HepG2 (cell line): ENCODE measurements at regions not wholly inside any gene's neighbourhood (a gene's known extent, or its start where the extent isn't known, plus 50 kb on each side); places are given as distances from the start of the nearest gene placed in this dataset.

Experiments
- ATAC-seq: fragments of 200-7000 bp; cut with Tn5 transposase; 3 replicates; pipeline ENCODE4 v1.9.1; 2020; ENCODE audit warnings: mild to moderate bottlenecking, moderate library complexity
- BruUV-seq: library from RNA; stranded (reverse); fragments of 400-500 nt; replicated peaks from 2 replicates; lab custom pipeline; 2021; lab: Mats Ljungman, UMichigan
- CTCF ChIA-PET: fragments of 300-600 bp; formaldehyde crosslinking; extraction: SDS; loops from one replicate; lab custom pipeline; 2021; ENCODE audit warnings: low total read pairs, inconsistent platforms, low intra/inter-chr PET ratio; lab: Yijun Ruan, JAX
- POLR2A ChIA-PET: fragments of 350-600 bp; sonication (Branson Sonifier 250); formaldehyde crosslinking; loops from one replicate; lab custom pipeline; 2020; ENCODE audit warnings: antibody characterized with exemption, inconsistent platforms; lab: Yijun Ruan, JAX
- DNase-seq: peaks from one replicate; pipeline ENCODE4 v3.0.0-alpha.2; 2015; ENCODE audit warnings: low spot score
- FAIRE-seq: peaks from 3 replicates; lab custom pipeline; 2011; peaks lifted over from hg19 to GRCh38; lab: Jason Lieb, UNC
- H2AFZ ChIP-seq: one replicate; pipeline ENCODE4 v1.6.1; 2011; ENCODE audit warnings: low read length, inconsistent platforms
- H3K27ac ChIP-seq: fragments of 300-600 bp; 3 replicates; pipeline ENCODE4 v1.8.0; 2011; ENCODE audit warnings: mixed run types, mild to moderate bottlenecking, mixed read lengths, low read length, inconsistent platforms; ENCODE audit not compliant: insufficient read depth; ENCODE audit errors: extremely low read length
- H3K27me3 ChIP-seq, 2 experiments: fragments of 200-600 bp in 1 of 2; 2 replicates in 1 of 2; 3 replicates in 1 of 2; pipeline versions ENCODE4 v1.6.0 to v1.8.0; 2011; ENCODE audit warnings: low read length in 2 of 2, mild to moderate bottlenecking in 2 of 2, moderate library complexity in 2 of 2, inconsistent platforms in 1 of 2; ENCODE audit not compliant: insufficient read depth in 2 of 2, control insufficient read depth in 1 of 2
- H3K36me3 ChIP-seq, 2 experiments: fragments of 200-600 bp in 1 of 2; replicated peaks in 1 of 2; 2 replicates in 1 of 2; 3 replicates in 1 of 2; pipeline versions ENCODE4 v1.5.1 to v1.8.0; 2011; ENCODE audit warnings: low read length in 2 of 2, inconsistent platforms in 1 of 2; ENCODE audit not compliant: insufficient read depth in 2 of 2, control insufficient read depth in 1 of 2
- H3K4me1 ChIP-seq: 2 replicates; pipeline ENCODE4 v1.5.1; 2012; ENCODE audit warnings: low read length, inconsistent platforms; ENCODE audit not compliant: insufficient read depth
- H3K4me2 ChIP-seq: 2 replicates; pipeline ENCODE4 v1.6.0; 2011; ENCODE audit warnings: low read depth, low read length, inconsistent platforms
- H3K4me3 ChIP-seq, 3 experiments: fragments of 200-600 bp in 1 of 3; sonication (generic), shearing (Covaris generic) in 1 of 3; replicated peaks in 1 of 3; 2 replicates each; pipeline ENCODE4 v1.5.1; 2011 to 2016; ENCODE audit warnings: low read length in 3 of 3, inconsistent platforms in 2 of 3, low read depth in 2 of 3, mild to moderate bottlenecking in 2 of 3, control low read depth in 1 of 3, mixed read lengths in 1 of 3; ENCODE audit not compliant: insufficient read depth in 1 of 3
- H3K79me2 ChIP-seq: one replicate; pipeline ENCODE4 v1.6.1; 2011; ENCODE audit warnings: low read length, inconsistent platforms; ENCODE audit not compliant: insufficient read depth
- H3K9ac ChIP-seq: 2 replicates; pipeline ENCODE4 v1.6.0; 2011; ENCODE audit warnings: mild to moderate bottlenecking, low read depth, low read length, inconsistent platforms; ENCODE audit not compliant: insufficient read depth
- H3K9me3 ChIP-seq: 2 replicates; pipeline ENCODE4 v1.5.1; 2012; ENCODE audit warnings: mild to moderate bottlenecking, low read length
- H4K20me1 ChIP-seq: 2 replicates; pipeline ENCODE4 v1.6.0; 2011; ENCODE audit warnings: inconsistent platforms, mild to moderate bottlenecking, low read length, moderate library complexity; ENCODE audit not compliant: insufficient read depth
- ADNP ChIP-seq: sonication (generic); formaldehyde crosslinking; IDR thresholded peaks from 2 replicates; pipeline ENCODE4 v1.4.0; 2020; ENCODE audit warnings: missing genetic modification reagents
- DNMT1 ChIP-seq: sonication (generic); formaldehyde crosslinking; IDR thresholded peaks from 2 replicates; pipeline ENCODE4 v1.5.1; 2020; ENCODE audit warnings: mild to moderate bottlenecking, missing genetic modification reagents
- JARID2 ChIP-seq: sonication (generic); formaldehyde crosslinking; IDR thresholded peaks from 2 replicates; pipeline ENCODE4 v1.8.1; 2023; ENCODE audit warnings: missing genetic modification reagents, inconsistent platforms; ENCODE audit not compliant: insufficient replicate concordance
- JUN ChIP-seq: sonication (generic); formaldehyde crosslinking; IDR thresholded peaks from 2 replicates; pipeline ENCODE4 v1.4.0; 2020; ENCODE audit warnings: mild to moderate bottlenecking, missing genetic modification reagents
- NCOA1 ChIP-seq: sonication (generic); formaldehyde crosslinking; IDR thresholded peaks from 2 replicates; pipeline ENCODE4 v1.9.0; 2021; ENCODE audit warnings: missing genetic modification reagents
- RFX3 ChIP-seq: IDR thresholded peaks from 2 replicates; pipeline ENCODE4 v1.6.1; 2016; ENCODE audit warnings: missing biosample characterization, missing genetic modification reagents
- TBX2 ChIP-seq: sonication (generic); formaldehyde crosslinking; IDR thresholded peaks from 2 replicates; pipeline ENCODE4 v1.5.0; 2020; ENCODE audit warnings: missing genetic modification reagents, mild to moderate bottlenecking, borderline replicate concordance
- WIZ ChIP-seq: sonication (generic); formaldehyde crosslinking; IDR thresholded peaks from 2 replicates; pipeline ENCODE4 v1.5.1; 2020; ENCODE audit warnings: mild to moderate bottlenecking, missing genetic modification reagents
- ZC3H4 ChIP-seq: sonication (generic); formaldehyde crosslinking; IDR thresholded peaks from 2 replicates; pipeline ENCODE4 v1.4.0; 2020; ENCODE audit warnings: missing genetic modification reagents, borderline replicate concordance
- ZFP41 ChIP-seq: sonication (generic); formaldehyde crosslinking; IDR thresholded peaks from 2 replicates; pipeline ENCODE4 v1.4.0; 2020; ENCODE audit warnings: mild to moderate bottlenecking, missing genetic modification reagents, borderline replicate concordance
- ZNF460 ChIP-seq: sonication (generic); formaldehyde crosslinking; IDR thresholded peaks from 2 replicates; pipeline ENCODE4 v1.5.1; 2020; ENCODE audit warnings: missing genetic modification reagents, mild to moderate bottlenecking, borderline replicate concordance
- ZNF589 ChIP-seq: sonication (generic); formaldehyde crosslinking; conservative IDR thresholded peaks from 2 replicates; pipeline ENCODE4 v1.8.0; 2022; ENCODE audit warnings: mild to moderate bottlenecking, moderate library complexity, missing genetic modification reagents
- WGBS: methylation state at CpG from one replicate; pipeline ENCODE4 v1.1.6; 2017; ENCODE audit warnings: low lambda C conversion rate; 5-methylcytosine and 5-hydroxymethylcytosine counted together
- in situ Hi-C: cut with HindIII; loops from 2 replicates; pipeline ENCODE4 v1.10.0; 2017; ENCODE audit warnings: low pct_unique_long_range_greater_than_20kb; ENCODE audit not compliant: extremely low pct_ligation_motif_present
- intact Hi-C: fragments of 100-400 bp; cut with micrococcal nuclease; formaldehyde crosslinking; loops from one replicate; pipeline ENCODE4 v1.10.0; 2022; ENCODE audit not compliant: unreplicated experiment
- TF ChIP-seq, protein P1 (sequence below): IDR thresholded peaks from 2 replicates; pipeline ENCODE4 v1.6.1; 2016; ENCODE audit warnings: control low read depth
- TF ChIP-seq, protein P2 (sequence below), 2 experiments: IDR thresholded peaks; 2 replicates each; pipeline ENCODE4 v1.6.1; 2011 to 2012; ENCODE audit warnings: low read length in 2 of 2, borderline replicate concordance in 1 of 2, low read depth in 1 of 2, mild to moderate bottlenecking in 1 of 2, moderate library complexity in 1 of 2
- TF ChIP-seq, protein P3 (sequence below): sonication (generic); formaldehyde crosslinking; IDR thresholded peaks from 2 replicates; pipeline ENCODE4 v1.5.1; 2020; ENCODE audit warnings: mild to moderate bottlenecking, missing genetic modification reagents, moderate library complexity
- TF ChIP-seq, protein P4 (sequence below): sonication (generic); formaldehyde crosslinking; IDR thresholded peaks from 2 replicates; pipeline ENCODE4 v1.5.1; 2020; ENCODE audit warnings: mild to moderate bottlenecking, moderate library complexity, missing genetic modification reagents

DNA sequence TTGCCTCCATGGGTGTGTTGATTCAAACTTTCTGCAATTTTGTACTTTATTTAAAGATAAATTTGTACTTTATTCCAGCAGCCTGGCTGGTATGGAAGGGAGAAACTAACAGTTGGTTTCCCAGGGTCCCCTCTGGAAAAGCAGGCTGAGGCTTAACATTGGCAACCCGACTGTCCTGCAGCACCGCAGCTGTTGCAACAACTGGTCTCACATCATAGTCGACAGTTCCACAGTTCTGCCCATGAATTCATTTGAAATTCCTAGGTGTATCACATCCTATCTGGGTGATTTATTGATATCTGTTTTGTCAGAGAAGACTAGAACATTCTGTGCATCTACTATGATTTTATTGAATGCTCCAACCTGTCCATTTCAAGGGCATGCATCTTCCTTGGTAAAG, 98.8 kb upstream of the GATB start:
- Histone ChIP-seq H2AFZ (no peak overlapping the region), H3K9ac (no peak overlapping the region), H3K9me3 (no peaks in the 10 kb centered on the region), H4K20me1 (no peaks in the 10 kb centered on the region), H3K4me2 (no peak overlapping the region), H3K4me3 (no peak overlapping the region), H3K79me2 (no peaks in the 10 kb centered on the region), H3K4me1 (no peaks in the 10 kb centered on the region), H3K27me3 (peaks cover 2 to 23% of the 10 kb centered on the region in 2 experiments; a peak in 2 of 5 replicates), H3K36me3 (no peaks in the 10 kb centered on the region), H3K27ac (no peak overlapping the region)
- FAIRE-seq: no peak
- ATAC-seq: no peak
- in situ Hi-C loops (no loop called here), intact Hi-C loops (no loop called here)
- DNase-seq: no peak
- POLR2A ChIA-PET: no interaction called here
- CTCF ChIA-PET: no interaction called here
- 0% methylated on average over 3 of the region's 3 CpGs for WGBS
- BruUV-seq: no TSS peak
- no peak for TF ChIP-seq ZFP41 (CRISPR knock-in tag)
- no peak for TF ChIP-seq JUN (CRISPR knock-in tag)
- TF ChIP-seq, protein P1, sequence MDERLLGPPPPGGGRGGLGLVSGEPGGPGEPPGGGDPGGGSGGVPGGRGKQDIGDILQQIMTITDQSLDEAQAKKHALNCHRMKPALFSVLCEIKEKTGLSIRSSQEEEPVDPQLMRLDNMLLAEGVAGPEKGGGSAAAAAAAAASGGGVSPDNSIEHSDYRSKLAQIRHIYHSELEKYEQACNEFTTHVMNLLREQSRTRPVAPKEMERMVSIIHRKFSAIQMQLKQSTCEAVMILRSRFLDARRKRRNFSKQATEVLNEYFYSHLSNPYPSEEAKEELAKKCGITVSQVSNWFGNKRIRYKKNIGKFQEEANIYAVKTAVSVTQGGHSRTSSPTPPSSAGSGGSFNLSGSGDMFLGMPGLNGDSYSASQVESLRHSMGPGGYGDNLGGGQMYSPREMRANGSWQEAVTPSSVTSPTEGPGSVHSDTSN: no peak
- TF ChIP-seq ZNF460 (CRISPR knock-in tag): no peak
- TF ChIP-seq, protein P2, sequence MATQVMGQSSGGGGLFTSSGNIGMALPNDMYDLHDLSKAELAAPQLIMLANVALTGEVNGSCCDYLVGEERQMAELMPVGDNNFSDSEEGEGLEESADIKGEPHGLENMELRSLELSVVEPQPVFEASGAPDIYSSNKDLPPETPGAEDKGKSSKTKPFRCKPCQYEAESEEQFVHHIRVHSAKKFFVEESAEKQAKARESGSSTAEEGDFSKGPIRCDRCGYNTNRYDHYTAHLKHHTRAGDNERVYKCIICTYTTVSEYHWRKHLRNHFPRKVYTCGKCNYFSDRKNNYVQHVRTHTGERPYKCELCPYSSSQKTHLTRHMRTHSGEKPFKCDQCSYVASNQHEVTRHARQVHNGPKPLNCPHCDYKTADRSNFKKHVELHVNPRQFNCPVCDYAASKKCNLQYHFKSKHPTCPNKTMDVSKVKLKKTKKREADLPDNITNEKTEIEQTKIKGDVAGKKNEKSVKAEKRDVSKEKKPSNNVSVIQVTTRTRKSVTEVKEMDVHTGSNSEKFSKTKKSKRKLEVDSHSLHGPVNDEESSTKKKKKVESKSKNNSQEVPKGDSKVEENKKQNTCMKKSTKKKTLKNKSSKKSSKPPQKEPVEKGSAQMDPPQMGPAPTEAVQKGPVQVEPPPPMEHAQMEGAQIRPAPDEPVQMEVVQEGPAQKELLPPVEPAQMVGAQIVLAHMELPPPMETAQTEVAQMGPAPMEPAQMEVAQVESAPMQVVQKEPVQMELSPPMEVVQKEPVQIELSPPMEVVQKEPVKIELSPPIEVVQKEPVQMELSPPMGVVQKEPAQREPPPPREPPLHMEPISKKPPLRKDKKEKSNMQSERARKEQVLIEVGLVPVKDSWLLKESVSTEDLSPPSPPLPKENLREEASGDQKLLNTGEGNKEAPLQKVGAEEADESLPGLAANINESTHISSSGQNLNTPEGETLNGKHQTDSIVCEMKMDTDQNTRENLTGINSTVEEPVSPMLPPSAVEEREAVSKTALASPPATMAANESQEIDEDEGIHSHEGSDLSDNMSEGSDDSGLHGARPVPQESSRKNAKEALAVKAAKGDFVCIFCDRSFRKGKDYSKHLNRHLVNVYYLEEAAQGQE (IDR thresholded peaks at IDR 0.05; ENCODE audit: borderline replicate concordance in 1 of 2, low read depth in 1 of 2, low read length in 2 of 2): no peak
- TF ChIP-seq, protein P3, sequence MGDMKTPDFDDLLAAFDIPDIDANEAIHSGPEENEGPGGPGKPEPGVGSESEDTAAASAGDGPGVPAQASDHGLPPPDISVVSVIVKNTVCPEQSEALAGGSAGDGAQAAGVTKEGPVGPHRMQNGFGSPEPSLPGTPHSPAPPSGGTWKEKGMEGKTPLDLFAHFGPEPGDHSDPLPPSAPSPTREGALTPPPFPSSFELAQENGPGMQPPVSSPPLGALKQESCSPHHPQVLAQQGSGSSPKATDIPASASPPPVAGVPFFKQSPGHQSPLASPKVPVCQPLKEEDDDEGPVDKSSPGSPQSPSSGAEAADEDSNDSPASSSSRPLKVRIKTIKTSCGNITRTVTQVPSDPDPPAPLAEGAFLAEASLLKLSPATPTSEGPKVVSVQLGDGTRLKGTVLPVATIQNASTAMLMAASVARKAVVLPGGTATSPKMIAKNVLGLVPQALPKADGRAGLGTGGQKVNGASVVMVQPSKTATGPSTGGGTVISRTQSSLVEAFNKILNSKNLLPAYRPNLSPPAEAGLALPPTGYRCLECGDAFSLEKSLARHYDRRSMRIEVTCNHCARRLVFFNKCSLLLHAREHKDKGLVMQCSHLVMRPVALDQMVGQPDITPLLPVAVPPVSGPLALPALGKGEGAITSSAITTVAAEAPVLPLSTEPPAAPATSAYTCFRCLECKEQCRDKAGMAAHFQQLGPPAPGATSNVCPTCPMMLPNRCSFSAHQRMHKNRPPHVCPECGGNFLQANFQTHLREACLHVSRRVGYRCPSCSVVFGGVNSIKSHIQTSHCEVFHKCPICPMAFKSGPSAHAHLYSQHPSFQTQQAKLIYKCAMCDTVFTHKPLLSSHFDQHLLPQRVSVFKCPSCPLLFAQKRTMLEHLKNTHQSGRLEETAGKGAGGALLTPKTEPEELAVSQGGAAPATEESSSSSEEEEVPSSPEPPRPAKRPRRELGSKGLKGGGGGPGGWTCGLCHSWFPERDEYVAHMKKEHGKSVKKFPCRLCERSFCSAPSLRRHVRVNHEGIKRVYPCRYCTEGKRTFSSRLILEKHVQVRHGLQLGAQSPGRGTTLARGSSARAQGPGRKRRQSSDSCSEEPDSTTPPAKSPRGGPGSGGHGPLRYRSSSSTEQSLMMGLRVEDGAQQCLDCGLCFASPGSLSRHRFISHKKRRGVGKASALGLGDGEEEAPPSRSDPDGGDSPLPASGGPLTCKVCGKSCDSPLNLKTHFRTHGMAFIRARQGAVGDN: no peak
- TF ChIP-seq NCOA1 (CRISPR knock-in tag): no peak
- TF ChIP-seq, protein P4, sequence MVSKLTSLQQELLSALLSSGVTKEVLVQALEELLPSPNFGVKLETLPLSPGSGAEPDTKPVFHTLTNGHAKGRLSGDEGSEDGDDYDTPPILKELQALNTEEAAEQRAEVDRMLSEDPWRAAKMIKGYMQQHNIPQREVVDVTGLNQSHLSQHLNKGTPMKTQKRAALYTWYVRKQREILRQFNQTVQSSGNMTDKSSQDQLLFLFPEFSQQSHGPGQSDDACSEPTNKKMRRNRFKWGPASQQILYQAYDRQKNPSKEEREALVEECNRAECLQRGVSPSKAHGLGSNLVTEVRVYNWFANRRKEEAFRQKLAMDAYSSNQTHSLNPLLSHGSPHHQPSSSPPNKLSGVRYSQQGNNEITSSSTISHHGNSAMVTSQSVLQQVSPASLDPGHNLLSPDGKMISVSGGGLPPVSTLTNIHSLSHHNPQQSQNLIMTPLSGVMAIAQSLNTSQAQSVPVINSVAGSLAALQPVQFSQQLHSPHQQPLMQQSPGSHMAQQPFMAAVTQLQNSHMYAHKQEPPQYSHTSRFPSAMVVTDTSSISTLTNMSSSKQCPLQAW (CRISPR knock-in tag): no peak
- TF ChIP-seq JARID2 (CRISPR knock-in tag): no peak
- no peak for TF ChIP-seq ZC3H4
- no peak for TF ChIP-seq ADNP (CRISPR knock-in tag)
- no peak for TF ChIP-seq WIZ (CRISPR knock-in tag)
- no peak for TF ChIP-seq RFX3 (CRISPR knock-in tag)
- no peak for TF ChIP-seq ZNF589 (CRISPR knock-in tag)
- TF ChIP-seq TBX2 (CRISPR knock-in tag): no peak
- no peak for TF ChIP-seq DNMT1
